CD14-positive monocyte (primary cell): ENCODE measurements at regions not wholly inside any gene's neighbourhood (a gene's known extent, or its start where the extent isn't known, plus 50 kb on each side); places are given as distances from the start of the nearest gene placed in this dataset.

Experiments used
- DNase-seq, 3 donors: peaks; one replicate each; pipeline ENCODE4 v3.0.0-alpha.2; 2011 to 2022
- H2AFZ ChIP-seq: 2 replicates; pipeline ENCODE4 v1.6.0; 2012; ENCODE audit warnings: mild to moderate bottlenecking, low read depth, low read length, inconsistent platforms; ENCODE audit not compliant: insufficient read depth, poor library complexity, severe bottlenecking
- H3K27ac ChIP-seq, 2 donors: 1 replicate in 1 of 2; 2 replicates in 1 of 2; pipeline ENCODE4 v1.5.1; 2012 to 2013; ENCODE audit warnings: low read length in 2 of 2, control low read depth in 1 of 2, inconsistent platforms in 1 of 2, low read depth in 1 of 2, mild to moderate bottlenecking in 1 of 2
- H3K27me3 ChIP-seq, 2 donors: one replicate each; pipeline versions ENCODE4 v1.6.0 to v1.6.1; 2011 to 2013; ENCODE audit warnings: low read length in 2 of 2; ENCODE audit not compliant: control insufficient read depth in 2 of 2, insufficient read depth in 2 of 2
- H3K36me3 ChIP-seq, 2 donors: replicated peaks in 1 of 2; 1 replicate in 1 of 2; 2 replicates in 1 of 2; pipeline versions ENCODE4 v1.5.1 to v1.6.1; 2012 to 2013; ENCODE audit warnings: low read length in 2 of 2, control low read depth in 1 of 2, inconsistent platforms in 1 of 2, mild to moderate bottlenecking in 1 of 2; ENCODE audit not compliant: insufficient read depth in 2 of 2, control insufficient read depth in 1 of 2
- H3K4me1 ChIP-seq, 2 donors: 1 replicate in 1 of 2; 2 replicates in 1 of 2; pipeline versions ENCODE4 v1.5.1 to v1.6.1; 2012 to 2013; ENCODE audit warnings: low read length in 2 of 2, control low read depth in 1 of 2, inconsistent platforms in 1 of 2, mild to moderate bottlenecking in 1 of 2, moderate library complexity in 1 of 2; ENCODE audit not compliant: insufficient read depth in 2 of 2, control insufficient read depth in 1 of 2
- H3K4me2 ChIP-seq: replicated peaks from 2 replicates; pipeline ENCODE3; 2012; ENCODE audit warnings: low read length, moderate library complexity, mild to moderate bottlenecking; ENCODE audit not compliant: poor library complexity, severe bottlenecking; ENCODE audit errors: extremely low read depth
- H3K4me3 ChIP-seq, 3 experiments: fragments of 200-600 bp in 1 of 3; sonication (generic) in 1 of 3; replicated peaks in 1 of 3; 1 replicate in 2 of 3; 2 replicates in 1 of 3; pipeline ENCODE4 v1.5.1; 2011 to 2013; ENCODE audit warnings: low read length in 3 of 3, mild to moderate bottlenecking in 3 of 3, control low read depth in 2 of 3, low read depth in 2 of 3, inconsistent platforms in 1 of 3, moderate library complexity in 1 of 3
- H3K79me2 ChIP-seq: 2 replicates; pipeline ENCODE4 v1.6.0; 2012; ENCODE audit warnings: mild to moderate bottlenecking, control low read depth, inconsistent platforms, low read length, moderate library complexity; ENCODE audit not compliant: insufficient read depth
- H3K9ac ChIP-seq: 2 replicates; pipeline ENCODE4 v1.6.0; 2017; ENCODE audit warnings: low read length, mild to moderate bottlenecking; ENCODE audit not compliant: insufficient read depth, poor library complexity, severe bottlenecking
- H3K9me3 ChIP-seq, 2 donors: replicated peaks in 1 of 2; 1 replicate in 1 of 2; 2 replicates in 1 of 2; pipeline versions ENCODE4 v1.5.1 to v1.6.1; 2012 to 2013; ENCODE audit warnings: low read length in 2 of 2, control low read depth in 1 of 2; ENCODE audit not compliant: control insufficient read depth in 1 of 2, insufficient read depth in 1 of 2
- H4K20me1 ChIP-seq: 2 replicates; pipeline ENCODE4 v1.6.0; 2012; ENCODE audit warnings: mild to moderate bottlenecking, low read length, control low read depth, moderate library complexity; ENCODE audit not compliant: insufficient read depth
- H3K27ac Mint-ChIP-seq, 7 donors: one replicate each; pipeline ENCODE4 v1.8.0; 2020; ENCODE audit warnings: mild to moderate bottlenecking in 7 of 7, mixed read lengths in 7 of 7, moderate library complexity in 6 of 7, inconsistent platforms in 2 of 7
- H3K27me3 Mint-ChIP-seq, 3 donors: one replicate each; pipeline ENCODE4 v1.8.0; 2021 to 2022; ENCODE audit warnings: low read depth in 3 of 3, mild to moderate bottlenecking in 3 of 3, mixed read lengths in 3 of 3, moderate library complexity in 3 of 3, inconsistent platforms in 1 of 3
- H3K36me3 Mint-ChIP-seq, 2 donors: one replicate each; pipeline ENCODE4 v1.8.0; 2020; ENCODE audit warnings: mixed read lengths in 2 of 2, inconsistent platforms in 1 of 2, mild to moderate bottlenecking in 1 of 2
- H3K4me1 Mint-ChIP-seq: one replicate; pipeline ENCODE4 v1.8.0; 2020; ENCODE audit warnings: mild to moderate bottlenecking, mixed read lengths
- H3K4me3 Mint-ChIP-seq, 2 donors: one replicate each; pipeline ENCODE4 v1.8.0; 2020; ENCODE audit warnings: mild to moderate bottlenecking in 2 of 2, mixed read lengths in 2 of 2, moderate library complexity in 1 of 2
- H3K9me3 Mint-ChIP-seq, 7 donors: one replicate each; pipeline ENCODE4 v1.8.0; 2020 to 2022; ENCODE audit warnings: mixed read lengths in 7 of 7, mild to moderate bottlenecking in 6 of 7, moderate library complexity in 6 of 7, inconsistent platforms in 2 of 7
- CTCF ChIP-seq: fragments of 200-600 bp; IDR thresholded peaks from one replicate; pipeline ENCODE4 v1.8.0; 2022; ENCODE audit warnings: antibody characterized with exemption, mild to moderate bottlenecking
- WGBS: methylation state at CpG from one replicate; pipeline ENCODE4 v1.1.5; 2013; ENCODE audit warnings: missing lambda C conversion rate; ENCODE audit not compliant: insufficient coverage; 5-methylcytosine and 5-hydroxymethylcytosine counted together
- intact Hi-C, 2 donors: fragments of 100-400 bp; cut with micrococcal nuclease; formaldehyde crosslinking; loops; one replicate each; pipeline versions ENCODE4 v1.15.0 to v1.15.1; 2023

- no peak for DNase-seq
- Mint-ChIP-seq H3K4me3 (no peak overlapping the region), H3K36me3 (no peaks in the 10 kb centered on the region), H3K27me3 (peaks cover 2 to 9% (median 7%) of the 10 kb centered on the region in 3 donors), H3K4me1 (no peaks in the 10 kb centered on the region), H3K9me3 (peaks cover 0 to 8% (median 0%) of the 10 kb centered on the region in 7 donors), H3K27ac (no peak overlapping the region)
- no peaks in the 10 kb centered on the region for H3K9me3 ChIP-seq
- H3K27me3 ChIP-seq, result no peaks in the 10 kb centered on the region
- no peaks in the 10 kb centered on the region for H3K36me3 ChIP-seq
- TF ChIP-seq CTCF, result no peak
- no peak overlapping the region for H3K27ac ChIP-seq
- no peak overlapping the region for H3K4me2 ChIP-seq
- no peak overlapping the region for H3K9ac ChIP-seq
- H4K20me1 ChIP-seq, result no peaks in the 10 kb centered on the region
- intact Hi-C loops, result no loop called here
- no peak overlapping the region for H3K4me3 ChIP-seq
- no peak overlapping the region for H2AFZ ChIP-seq
- no peaks in the 10 kb centered on the region for H3K4me1 ChIP-seq
- no peaks in the 10 kb centered on the region for H3K79me2 ChIP-seq
- WGBS, result 81% methylated on average over 4 of the region's 4 CpGs
Measured at GRCh38 chr12:13307143-13307816, 110.8 kb downstream of the EMP1 start.

- no peaks in the 10 kb centered on the region for H3K4me1 Mint-ChIP-seq
- peaks cover 0 to 10% (median 2%) of the 10 kb centered on the region in 7 donors for H3K9me3 Mint-ChIP-seq
- Histone ChIP-seq H3K27ac (no peak overlapping the region), H3K4me3 (no peak overlapping the region), H3K9me3 (no peaks in the 10 kb centered on the region), H3K79me2 (no peaks in the 10 kb centered on the region), H2AFZ (no peak overlapping the region), H3K27me3 (no peaks in the 10 kb centered on the region), H3K4me2 (no peak overlapping the region), H3K4me1 (no peaks in the 10 kb centered on the region), H4K20me1 (no peaks in the 10 kb centered on the region), H3K9ac (no peak overlapping the region), H3K36me3 (no peaks in the 10 kb centered on the region)
- intact Hi-C loops, result no loop called here
- DNase-seq, result no peak
- H3K4me3 Mint-ChIP-seq, result no peak overlapping the region
- H3K27ac Mint-ChIP-seq, result no peak overlapping the region
- no CpG with 5 or more reads among the region's 2 CpGs for WGBS
- no peaks in the 10 kb centered on the region for H3K36me3 Mint-ChIP-seq
- no peak for TF ChIP-seq CTCF
- H3K27me3 Mint-ChIP-seq, result peaks cover 4 to 9% (median 6%) of the 10 kb centered on the region in 3 donors
Measured at GRCh38 chr12:13304924-13305323, 108.4 kb downstream of the EMP1 start.
